Activated CD8-positive, alpha-beta memory T cell treated with anti-CD3 and anti-CD28 coated beads, Interleukin-2, amount 50 U/mL, for 48 hours (primary cell): ENCODE measurements at regions not wholly inside any gene's neighbourhood (a gene's known extent, or its start where the extent isn't known, plus 50 kb on each side); places are given as distances from the start of the nearest gene placed in this dataset.
A peak's percentile ranks its signal among the peaks of the same experiment; 100 is the strongest.

Source experiments
- DNase-seq: peaks from one replicate; pipeline ENCODE4 v3.0.0-alpha.2; 2020

GRCh38 chr9:38118862-38119438 is 49.9 kb upstream of the SHB start:
- DNase-seq, result peak; percentile 7
